ENCODE measurements at regions not wholly inside any gene's neighbourhood (a gene's known extent, or its start where the extent isn't known, plus 50 kb on each side); places are given as distances from the start of the nearest gene placed in this dataset.

DNA sequence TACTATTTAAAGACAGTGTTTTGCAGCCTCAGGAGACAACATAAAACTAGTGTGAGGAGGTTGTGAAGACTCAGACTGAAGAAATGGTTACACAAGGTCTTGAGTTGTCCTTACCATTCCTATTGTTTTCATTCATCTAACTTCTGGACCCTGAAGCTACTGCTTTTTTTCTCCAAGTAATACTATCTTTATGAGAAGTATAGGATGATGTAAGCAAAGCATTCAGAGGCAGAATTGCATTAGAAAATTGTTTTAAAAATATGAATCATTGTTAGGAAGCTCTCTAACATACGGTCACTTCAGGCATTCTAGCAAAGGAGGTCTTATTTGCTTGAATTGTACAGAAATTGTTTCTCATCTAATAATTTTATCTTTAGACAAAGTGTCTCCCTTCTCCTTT, 357.8 kb downstream of the TLL1 start:
- H3K27ac Mint-ChIP-seq, result no peak overlapping the region
- H3K27me3 ChIP-seq (ENCODE audit: control insufficient read depth, insufficient read depth, low read length, poor library complexity, severe bottlenecking), result no peaks in the 10 kb centered on the region
- H3K4me3 ChIP-seq (ENCODE audit: low read length), result no peak overlapping the region
- no peaks in the 10 kb centered on the region for H3K36me3 ChIP-seq (ENCODE audit: control insufficient read depth, insufficient read depth, low read length)
- H3K9ac ChIP-seq (ENCODE audit: extremely low read depth, low read length, poor library complexity, severe bottlenecking), result no peak overlapping the region
- no peak for DNase-seq
- H3K4me1 ChIP-seq (ENCODE audit: control insufficient read depth, insufficient read depth, low read length), result no peaks in the 10 kb centered on the region
- H3K9me3 Mint-ChIP-seq, result peaks cover 6% of the 10 kb centered on the region
- no peaks in the 10 kb centered on the region for H3K4me1 Mint-ChIP-seq
- no peaks in the 10 kb centered on the region for H3K9me3 ChIP-seq (ENCODE audit: control insufficient read depth, low read length)
- TF ChIP-seq, protein P1, sequence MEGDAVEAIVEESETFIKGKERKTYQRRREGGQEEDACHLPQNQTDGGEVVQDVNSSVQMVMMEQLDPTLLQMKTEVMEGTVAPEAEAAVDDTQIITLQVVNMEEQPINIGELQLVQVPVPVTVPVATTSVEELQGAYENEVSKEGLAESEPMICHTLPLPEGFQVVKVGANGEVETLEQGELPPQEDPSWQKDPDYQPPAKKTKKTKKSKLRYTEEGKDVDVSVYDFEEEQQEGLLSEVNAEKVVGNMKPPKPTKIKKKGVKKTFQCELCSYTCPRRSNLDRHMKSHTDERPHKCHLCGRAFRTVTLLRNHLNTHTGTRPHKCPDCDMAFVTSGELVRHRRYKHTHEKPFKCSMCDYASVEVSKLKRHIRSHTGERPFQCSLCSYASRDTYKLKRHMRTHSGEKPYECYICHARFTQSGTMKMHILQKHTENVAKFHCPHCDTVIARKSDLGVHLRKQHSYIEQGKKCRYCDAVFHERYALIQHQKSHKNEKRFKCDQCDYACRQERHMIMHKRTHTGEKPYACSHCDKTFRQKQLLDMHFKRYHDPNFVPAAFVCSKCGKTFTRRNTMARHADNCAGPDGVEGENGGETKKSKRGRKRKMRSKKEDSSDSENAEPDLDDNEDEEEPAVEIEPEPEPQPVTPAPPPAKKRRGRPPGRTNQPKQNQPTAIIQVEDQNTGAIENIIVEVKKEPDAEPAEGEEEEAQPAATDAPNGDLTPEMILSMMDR (conservative IDR thresholded peaks at IDR 0.05), result no peak
- no peaks in the 10 kb centered on the region for H3K27me3 Mint-ChIP-seq (ENCODE audit: insufficient read depth)
- no peak overlapping the region for H3K27ac ChIP-seq (ENCODE audit: low read depth, low read length)
- 80 to 100% methylated on average over 1 of the region's 1 CpG for WGBS, 2 experiments (ENCODE audit: insufficient coverage in 1 of 2, insufficient read length in 1 of 2)
- no peak overlapping the region for H3K4me3 Mint-ChIP-seq
- H3K36me3 Mint-ChIP-seq (ENCODE audit: low read depth), result no peaks in the 10 kb centered on the region

DNA sequence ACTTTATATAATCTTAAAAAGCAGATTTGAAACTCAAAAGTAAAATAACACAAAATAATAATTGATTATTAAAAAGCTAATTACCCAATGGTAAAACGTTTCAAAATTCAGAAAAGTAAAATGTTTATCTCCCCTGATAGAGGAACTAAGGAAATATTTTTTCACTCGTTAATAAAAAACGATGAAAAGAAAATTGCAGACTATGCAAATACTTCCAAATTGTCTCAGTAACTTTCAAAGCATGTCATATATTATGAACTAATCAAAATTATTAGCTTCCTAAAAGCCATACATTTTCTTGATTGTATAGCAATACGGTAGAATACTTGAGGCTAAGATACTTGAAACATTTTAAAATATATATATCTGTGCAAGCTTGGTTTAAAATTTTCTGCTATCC, 366.3 kb downstream of the TLL1 start:
- Mint-ChIP-seq H3K36me3 (ENCODE audit: low read depth) (no peaks in the 10 kb centered on the region), H3K27ac (no peak overlapping the region), H3K4me3 (no peak overlapping the region), H3K27me3 (ENCODE audit: insufficient read depth) (no peaks in the 10 kb centered on the region), H3K9me3 (peaks cover 3% of the 10 kb centered on the region), H3K4me1 (no peaks in the 10 kb centered on the region)
- Histone ChIP-seq H3K9me3 (ENCODE audit: control insufficient read depth, low read length) (no peaks in the 10 kb centered on the region), H3K4me1 (ENCODE audit: control insufficient read depth, insufficient read depth, low read length) (no peaks in the 10 kb centered on the region), H3K36me3 (ENCODE audit: control insufficient read depth, insufficient read depth, low read length) (no peaks in the 10 kb centered on the region), H3K27me3 (ENCODE audit: control insufficient read depth, insufficient read depth, low read length, poor library complexity, severe bottlenecking) (no peaks in the 10 kb centered on the region), H3K4me3 (ENCODE audit: low read length) (no peak overlapping the region), H3K27ac (ENCODE audit: low read depth, low read length) (no peak overlapping the region), H3K9ac (ENCODE audit: extremely low read depth, low read length, poor library complexity, severe bottlenecking) (no peak overlapping the region)
- TF ChIP-seq, protein P1 (conservative IDR thresholded peaks at IDR 0.05), result no peak
- WGBS, 2 experiments (ENCODE audit: insufficient coverage in 1 of 2, insufficient read length in 1 of 2), result 91 to 100% methylated on average over 2 to 4 of the region's 4 CpGs
- no peak for DNase-seq

DNA sequence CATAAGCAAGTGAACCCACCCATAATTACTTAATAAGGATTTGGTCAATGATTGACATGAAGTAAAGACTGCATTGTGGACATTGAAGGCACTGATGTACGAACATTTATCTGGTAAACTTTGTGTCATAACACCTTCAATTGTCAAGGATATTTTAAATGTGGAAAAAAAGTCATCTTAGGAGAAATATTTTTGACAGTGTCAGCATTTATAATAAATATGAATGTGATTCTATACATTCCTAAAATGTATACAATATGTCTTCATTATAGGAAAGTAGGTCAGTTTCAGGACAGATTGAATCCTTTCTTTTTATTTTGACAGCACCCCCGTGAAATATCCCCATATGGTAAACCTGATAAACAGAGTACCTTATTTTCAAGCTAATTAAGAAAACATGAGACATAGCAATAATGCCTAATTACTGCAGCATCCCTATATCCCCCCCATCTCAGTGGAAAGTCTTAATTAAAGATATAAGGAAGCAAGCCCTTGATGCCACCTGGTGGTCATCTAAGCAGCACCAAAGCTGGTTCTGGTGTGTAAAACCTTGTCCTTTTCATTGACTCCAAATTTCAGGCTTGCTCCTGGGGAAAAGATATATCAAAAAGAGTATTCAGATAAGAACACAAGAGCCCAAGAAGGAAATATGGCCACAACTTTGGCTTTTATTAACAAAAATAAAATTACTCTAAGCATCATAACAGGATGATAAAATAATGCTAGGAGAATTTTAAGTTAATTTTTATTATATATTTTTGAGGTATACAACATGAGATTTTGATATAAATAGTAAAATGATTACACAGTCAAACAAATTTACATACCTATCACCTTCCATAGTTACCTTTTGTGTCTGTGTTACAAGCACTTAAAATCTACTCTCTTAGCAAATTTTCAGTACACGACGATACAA, 379.7 kb downstream of the TLL1 start:
- Histone ChIP-seq H3K27me3 (ENCODE audit: control insufficient read depth, insufficient read depth, low read length, poor library complexity, severe bottlenecking) (peaks cover 31% of the 10 kb centered on the region), H3K36me3 (ENCODE audit: control insufficient read depth, insufficient read depth, low read length) (no peaks in the 10 kb centered on the region), H3K9me3 (ENCODE audit: control insufficient read depth, low read length) (no peaks in the 10 kb centered on the region), H3K27ac (ENCODE audit: low read depth, low read length) (no peak overlapping the region), H3K9ac (ENCODE audit: extremely low read depth, low read length, poor library complexity, severe bottlenecking) (no peak overlapping the region), H3K4me3 (ENCODE audit: low read length) (no peak overlapping the region), H3K4me1 (ENCODE audit: control insufficient read depth, insufficient read depth, low read length) (no peaks in the 10 kb centered on the region)
- H3K27ac Mint-ChIP-seq, result no peak overlapping the region
- H3K4me1 Mint-ChIP-seq, result peaks cover 3% of the 10 kb centered on the region
- H3K27me3 Mint-ChIP-seq (ENCODE audit: insufficient read depth), result peaks cover 11% of the 10 kb centered on the region
- TF ChIP-seq, protein P1 (conservative IDR thresholded peaks at IDR 0.05), result peak; percentile 83
- no peaks in the 10 kb centered on the region for H3K36me3 Mint-ChIP-seq (ENCODE audit: low read depth)
- no peaks in the 10 kb centered on the region for H3K9me3 Mint-ChIP-seq
- peak; percentile 60 for DNase-seq
- 83 to 100% methylated on average over 3 to 4 of the region's 4 CpGs for WGBS, 2 experiments (ENCODE audit: insufficient coverage in 1 of 2, insufficient read length in 1 of 2)
- H3K4me3 Mint-ChIP-seq, result no peak overlapping the region

Measured in endodermal cell (in vitro differentiated cells).